ENCODE measurements at regions not wholly inside any gene's neighbourhood (a gene's known extent, or its start where the extent isn't known, plus 50 kb on each side); places are given as distances from the start of the nearest gene placed in this dataset.
"Not testable (repeated sequence)": the region's sequence is repeated elsewhere in the genome, so short reads cannot be mapped to it uniquely, and the experiment has no call there.

DNA sequence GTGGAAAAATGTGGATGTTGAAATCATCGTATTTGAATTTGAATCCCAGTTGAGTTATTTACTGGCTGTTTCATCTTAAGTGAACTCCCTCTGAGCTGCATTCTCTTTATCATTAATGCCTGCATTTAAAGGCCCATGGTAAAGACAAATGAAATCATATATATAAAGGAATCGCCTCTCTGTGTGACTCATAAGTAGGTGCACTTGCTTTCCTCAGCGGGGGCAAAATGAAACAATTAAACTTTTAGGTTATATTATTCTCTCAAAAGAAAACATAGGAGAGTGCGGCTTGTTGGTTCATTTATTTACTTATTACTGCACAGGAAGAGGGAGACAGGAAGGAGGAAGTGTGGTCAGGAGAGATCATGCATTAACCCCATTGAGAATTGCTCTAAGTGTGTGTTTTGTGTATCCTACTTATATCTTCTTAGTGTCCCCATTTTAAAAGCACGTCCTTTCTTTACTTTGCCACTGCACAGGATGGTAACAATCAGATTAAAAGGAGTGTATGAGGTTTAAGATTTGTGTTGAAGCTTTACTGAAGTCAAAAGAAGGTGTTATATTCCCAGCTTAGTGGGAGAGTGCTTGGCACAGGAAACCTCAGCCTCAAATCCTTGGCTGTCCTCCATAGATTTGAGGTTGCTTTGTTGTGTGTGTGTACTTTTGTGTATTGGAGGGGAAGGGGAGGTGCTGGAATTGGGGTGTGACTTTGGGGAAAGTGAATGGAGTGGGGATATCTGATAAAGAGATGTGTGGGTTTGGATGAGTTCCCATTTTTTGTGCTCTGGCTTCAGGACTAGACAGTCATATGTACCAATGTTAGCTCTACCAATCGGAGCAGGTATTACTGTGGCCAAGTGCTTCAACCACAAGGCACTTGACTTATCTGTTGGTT is 595.8 kb upstream of the NR2F2 start:
- no peak for DNase-seq

DNA sequence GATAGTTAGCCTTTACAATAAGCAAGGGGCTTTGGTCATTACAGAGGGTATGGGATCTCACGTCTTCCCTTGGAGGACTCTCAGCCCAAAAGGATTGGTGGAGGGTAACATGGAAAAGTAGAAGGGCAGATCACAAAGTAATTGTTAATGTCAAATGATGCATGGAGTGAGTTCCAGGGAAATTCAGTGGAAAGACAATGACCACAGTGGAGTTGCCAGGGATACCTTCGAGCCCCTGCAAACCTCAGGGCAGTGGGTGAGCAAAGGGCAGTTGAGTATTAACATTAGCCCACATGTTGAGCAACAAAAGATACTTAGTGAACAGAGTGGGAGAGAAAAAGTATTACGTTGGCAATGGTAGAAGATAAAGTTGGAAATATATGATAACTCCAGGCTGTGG is 593.4 kb upstream of the NR2F2 start:
- DNase-seq = no peak

DNA sequence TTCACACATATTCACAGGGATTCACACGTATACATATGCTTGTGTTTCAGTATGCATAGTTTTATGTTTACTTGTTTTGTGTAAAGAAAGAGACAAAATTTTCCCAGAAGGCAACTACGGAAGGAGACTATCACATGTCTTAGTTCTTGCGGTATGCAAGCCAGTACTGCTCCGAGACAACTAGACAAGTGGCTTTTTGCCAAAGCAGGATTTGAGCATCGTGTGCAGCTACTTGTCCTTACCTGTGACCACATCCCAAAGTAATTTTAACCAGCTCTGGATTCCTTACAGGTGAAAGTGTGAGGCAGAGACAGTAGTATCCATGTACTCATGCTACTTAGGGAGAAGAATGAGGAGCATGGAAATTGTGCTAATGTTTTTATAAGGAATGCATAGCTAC is 591.4 kb upstream of the NR2F2 start:
- DNase-seq = no peak

DNA sequence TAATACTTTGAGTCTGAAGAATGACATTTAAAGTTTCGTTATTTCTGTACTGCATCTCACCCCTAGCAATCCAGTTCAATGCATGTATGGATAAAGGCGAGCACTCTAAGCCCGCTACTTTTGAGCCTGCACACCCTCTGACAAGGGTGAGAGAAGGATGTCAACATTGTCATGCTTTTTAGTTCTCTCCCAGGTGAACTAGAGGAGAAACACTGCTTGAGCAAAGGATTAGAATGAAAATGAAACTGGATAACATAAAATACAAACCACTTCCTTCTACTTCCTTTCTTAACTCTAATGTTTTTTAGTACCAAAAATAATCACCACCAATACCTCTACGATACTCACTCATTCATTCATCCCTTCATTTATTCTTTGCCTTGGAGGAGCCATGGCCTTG is 588.7 kb upstream of the NR2F2 start:
- DNase-seq = no peak

DNA sequence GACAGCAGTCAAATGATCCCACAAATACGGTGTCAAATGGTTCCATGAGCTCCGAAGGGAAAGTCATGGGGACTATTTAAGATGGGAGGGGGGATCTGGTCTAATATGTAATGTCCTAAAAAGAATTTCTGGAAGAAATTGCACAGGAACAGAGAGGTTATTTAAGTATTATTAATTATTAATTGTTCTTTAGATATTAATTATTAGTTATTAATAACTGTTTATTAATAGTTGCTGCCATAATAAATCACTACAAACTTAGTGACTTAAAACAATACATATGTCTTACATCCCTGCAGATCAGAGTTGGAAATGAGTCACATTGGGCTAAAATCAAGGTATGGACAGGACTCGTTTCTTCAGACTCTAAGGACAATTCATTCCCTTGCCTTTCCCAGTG is 588.2 kb upstream of the NR2F2 start:
- DNase-seq = no peak

DNA sequence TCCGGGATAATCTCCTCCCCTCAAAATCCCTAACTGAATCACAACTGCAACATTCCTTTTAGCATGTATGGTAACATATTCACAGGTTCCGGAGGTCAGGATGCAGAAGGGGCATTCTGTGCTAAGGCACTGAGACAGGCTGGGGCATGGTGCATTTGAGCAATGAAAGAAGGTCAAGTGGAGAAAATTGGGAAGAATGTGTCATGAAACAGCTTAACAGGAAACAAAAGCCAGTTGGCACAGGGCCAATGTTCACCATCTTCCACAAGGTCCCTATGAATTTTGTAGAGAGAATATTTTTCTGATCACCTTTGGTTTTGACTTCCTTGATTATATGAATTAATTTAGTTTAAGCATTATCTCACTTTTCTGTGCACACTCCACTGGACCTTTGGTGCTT is 587.7 kb upstream of the NR2F2 start:
- DNase-seq = no peak

DNA sequence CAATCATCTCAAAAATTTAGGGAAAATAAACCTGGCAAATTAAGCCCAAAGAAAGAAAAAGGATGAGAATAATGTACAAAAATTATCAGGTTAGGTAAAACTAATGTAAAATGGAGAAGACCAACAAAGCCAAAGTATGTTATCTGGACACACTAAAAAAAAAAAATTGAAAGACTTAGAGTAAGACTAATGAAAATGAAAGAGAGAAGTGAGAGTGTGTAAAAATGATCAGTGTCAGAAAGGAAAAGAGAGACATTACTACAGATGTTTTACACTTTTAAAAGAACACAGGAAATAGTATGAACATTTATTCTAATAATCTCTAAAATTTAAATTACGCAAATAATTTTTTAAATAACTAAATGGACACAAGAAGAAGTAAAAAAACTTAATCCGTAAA is 573.3 kb upstream of the NR2F2 start:
- DNase-seq = no peak

DNA sequence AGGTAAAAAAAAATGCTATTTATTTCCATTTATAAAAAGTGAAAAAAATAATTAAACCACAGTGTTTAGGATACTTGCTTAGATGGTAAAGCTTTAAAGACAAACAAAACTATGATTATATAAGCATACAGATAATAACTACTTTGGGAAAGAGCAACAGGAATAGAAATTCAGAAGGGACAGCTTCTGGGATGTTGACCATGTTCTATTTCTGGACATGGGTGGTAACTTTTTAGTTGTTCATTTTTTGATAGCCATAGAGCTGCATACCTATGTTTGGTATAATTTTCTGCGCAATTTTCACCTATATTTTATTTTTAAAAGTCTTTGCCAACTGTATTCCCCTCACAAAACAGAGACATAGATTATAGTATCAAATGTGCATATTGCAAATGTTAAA is 572.0 kb upstream of the NR2F2 start:
- no peak for DNase-seq

DNA sequence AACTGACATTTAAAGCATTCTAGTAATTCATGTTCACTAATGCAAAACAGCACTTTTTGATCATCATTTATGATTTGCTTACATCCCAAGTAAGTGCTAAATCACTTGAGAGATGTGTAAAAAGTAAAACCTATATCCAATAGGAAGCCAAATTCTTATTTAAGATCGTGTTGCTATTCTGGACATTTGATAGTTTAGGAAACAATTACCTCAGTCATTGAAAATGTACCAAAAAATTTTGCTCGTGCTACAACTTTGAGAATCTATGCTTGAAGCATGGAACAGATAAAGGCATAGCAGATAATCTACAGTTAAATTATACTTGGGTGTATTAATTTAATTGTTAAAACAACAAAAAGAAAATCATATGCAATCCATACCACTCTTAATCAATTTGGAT is 571.6 kb upstream of the NR2F2 start:
- no peak for DNase-seq

DNA sequence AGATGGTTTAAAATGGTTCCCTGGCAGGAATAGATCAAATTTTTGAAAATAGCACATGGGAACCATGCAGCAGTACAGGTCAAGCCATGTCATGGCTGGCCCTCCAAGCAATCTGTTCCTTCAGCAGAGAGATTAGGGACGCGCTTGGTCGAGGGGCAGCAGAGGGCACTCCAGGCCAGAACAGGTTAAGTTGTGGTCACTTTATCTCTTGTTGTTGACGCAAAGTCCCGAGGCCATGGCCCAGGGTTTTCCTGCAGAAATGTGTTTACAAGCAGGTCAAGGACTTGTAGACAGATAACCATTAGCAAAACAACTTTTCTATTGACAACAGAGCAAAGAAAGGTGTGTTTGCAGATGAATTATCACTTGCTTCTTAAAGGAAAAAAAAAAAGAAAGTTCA is 570.0 kb upstream of the NR2F2 start:
- DNase-seq = no peak

DNA sequence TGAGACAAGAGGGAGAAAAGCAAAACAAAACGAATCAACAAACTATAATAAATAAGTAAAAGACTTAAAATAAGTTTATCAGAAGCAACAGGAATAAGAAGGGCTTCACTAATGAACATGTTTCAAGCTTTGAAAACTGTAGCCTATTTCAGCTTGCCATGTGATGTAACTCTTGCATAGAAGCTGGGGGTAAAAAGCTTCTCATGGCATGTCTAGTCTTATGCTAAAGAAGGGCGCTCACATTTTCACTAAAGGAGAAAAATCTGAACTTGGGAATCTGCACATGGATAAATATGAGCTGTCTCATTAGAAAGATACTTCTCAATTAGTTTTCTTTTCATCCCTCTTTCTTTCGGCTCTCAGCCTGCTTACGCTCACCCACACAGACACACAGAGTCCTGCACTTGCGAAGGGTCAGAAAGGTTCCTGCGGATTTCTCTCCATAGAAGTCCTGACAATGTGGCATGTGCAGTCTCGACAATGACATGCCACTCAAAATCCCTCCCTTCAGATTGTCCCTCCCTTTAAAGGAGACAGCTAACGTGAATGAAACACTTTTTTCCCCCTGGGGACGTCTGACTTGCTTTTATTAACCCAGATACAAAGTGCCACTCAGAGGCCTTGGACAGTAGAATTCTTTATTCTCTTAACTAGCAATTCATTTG is 568.9 kb upstream of the NR2F2 start:
- DNase-seq = no peak

DNA sequence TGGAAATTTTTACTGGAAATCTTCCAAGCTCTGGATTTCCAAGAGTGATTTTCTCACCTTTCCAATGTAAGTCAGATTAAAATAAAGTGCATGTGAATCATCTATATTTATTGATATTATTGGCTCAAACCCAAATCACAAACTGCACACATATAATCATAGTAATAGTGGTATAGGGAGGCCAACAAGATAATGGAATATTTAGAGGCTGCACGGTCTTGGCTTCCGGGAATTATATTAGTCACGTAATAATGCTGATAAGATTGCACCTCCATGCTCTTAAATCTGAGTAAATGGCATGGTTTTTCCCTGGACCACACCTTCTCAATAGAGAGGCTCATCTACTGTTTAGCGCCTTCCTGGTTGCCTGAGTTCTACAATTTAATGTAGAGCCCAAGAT is 567.1 kb upstream of the NR2F2 start:
- DNase-seq = no peak

DNA sequence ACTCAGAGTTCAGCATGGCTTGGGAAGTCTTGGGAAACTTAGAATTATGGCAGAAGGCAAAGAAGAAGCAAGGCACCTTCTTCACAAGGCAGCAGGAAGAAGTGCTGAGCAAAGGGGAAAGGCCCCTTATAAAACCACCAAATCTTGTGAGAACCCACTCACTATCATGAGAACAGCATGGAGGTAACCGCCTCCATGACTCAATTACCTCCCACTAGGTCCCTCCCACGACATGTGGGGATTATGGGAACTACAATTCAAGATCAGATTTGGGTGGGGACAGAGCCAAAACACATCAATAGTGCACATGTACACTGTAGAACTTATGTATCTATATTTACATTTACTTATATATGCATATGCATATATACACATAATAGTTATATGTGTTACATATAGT is 565.3 kb upstream of the NR2F2 start:
- DNase-seq = no peak

DNA sequence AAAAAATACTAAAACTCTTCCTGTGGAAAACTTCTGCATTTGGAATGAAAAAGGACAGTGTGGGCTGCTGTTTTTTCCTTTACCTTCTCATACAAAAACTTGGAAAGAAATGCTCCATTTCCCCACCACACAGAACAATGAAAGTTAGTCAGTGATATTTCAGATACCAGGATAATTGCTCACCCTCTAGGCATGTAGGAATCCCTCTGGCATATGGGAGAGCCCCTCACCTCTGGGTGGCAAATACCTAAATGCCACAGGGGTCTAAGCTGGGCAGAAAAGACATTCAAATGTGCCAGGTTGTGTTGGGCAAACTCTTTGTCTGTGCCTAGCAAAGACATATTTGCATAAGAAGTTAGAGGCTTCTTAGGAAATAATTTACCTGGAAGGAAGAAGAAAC is 560.3 kb upstream of the NR2F2 start:
- DNase-seq = no peak

DNA sequence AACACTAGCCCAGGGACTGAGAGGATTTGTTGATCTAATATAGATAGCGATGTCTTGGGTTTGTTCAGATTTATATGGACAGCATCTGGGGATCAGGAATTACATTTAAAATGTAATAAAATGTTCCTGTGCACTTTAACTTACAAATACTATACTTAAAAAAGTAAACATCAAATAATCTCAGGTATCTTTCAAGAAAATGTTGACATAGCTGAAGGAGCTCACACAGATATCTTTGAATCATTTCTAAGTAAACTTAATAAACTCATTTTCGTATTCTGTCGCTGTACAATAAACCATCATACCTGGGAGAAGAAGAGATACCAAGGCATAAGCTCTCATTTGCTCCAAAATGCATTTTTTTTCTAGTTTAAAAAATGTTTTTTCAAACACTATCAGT is 557.5 kb upstream of the NR2F2 start:
- DNase-seq = no peak

DNA sequence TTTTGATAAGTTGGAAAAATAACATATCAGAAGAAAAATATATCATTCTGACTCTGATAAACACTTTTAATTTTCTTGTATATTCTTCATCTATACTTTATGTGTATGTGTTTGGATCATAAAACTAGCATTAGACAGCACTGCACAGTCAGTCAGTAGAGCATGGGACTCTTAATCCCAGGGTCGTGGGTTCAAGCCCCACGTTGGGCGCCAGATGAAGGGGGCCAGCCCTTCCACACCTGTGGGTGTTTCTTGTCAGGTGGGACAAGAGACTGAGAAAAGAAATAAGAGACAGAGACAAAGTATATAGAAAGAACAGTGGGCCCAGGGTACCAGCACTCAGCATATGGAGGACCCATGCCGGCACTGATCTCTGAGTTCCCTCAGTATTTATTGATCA is 546.0 kb upstream of the NR2F2 start:
- no peak for DNase-seq

DNA sequence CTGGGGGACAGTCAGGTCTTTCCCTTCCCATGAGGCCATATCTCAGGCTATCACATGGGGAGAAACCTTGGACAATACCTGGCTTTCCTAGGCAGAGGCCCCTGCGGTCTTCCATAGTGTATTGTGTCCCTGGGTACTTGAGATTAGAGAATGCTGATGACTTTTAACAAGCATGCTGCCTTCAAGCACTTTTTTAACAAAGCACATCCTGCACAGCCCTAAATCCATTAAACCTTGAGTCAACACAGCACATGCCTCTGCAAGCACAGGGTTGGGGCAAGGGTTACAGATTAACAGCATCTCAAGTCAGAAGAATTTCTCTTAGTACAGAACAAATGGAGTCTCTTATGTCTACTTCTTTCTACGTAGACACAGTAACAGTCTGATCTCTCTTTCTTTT is 545.2 kb upstream of the NR2F2 start:
- DNase-seq = not testable (repeated sequence)

DNA sequence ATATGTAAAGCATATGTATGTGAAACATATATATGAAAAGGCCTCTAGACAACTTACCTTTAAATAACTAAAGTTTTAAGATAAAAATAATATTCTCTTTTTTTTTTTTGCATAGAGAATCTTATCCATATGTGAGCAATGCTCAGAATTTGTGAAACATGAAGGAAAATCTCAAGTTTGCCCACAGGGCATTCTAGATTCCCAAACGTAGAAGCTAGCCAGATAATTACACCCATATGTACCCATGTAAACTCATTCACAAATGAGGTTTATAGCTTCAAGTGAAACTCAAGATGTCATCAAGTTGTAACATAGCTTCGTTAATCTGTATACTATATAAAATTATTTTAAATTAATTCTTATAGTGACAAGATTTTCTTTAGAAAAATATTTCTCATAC is 537.3 kb upstream of the NR2F2 start:
- DNase-seq = no peak

DNA sequence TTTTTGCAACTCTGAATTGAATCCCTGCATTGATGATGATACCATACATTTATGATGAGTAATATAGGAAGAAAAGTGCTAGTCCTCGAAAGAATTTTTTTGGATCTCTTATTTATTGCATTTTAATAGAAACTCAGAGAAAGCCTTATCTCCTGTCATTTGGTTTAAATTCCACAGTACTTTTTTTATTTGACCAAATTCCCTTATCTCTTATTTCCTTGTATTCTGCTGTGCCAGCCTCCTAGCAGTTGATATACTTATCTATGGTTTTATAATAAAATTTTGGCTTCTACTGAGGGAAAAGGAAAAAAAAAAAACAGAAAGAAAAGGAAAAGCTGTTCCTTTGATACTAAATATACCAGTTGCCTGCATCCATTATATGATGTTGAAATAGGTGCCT is 535.1 kb upstream of the NR2F2 start:
- DNase-seq = no peak

DNA sequence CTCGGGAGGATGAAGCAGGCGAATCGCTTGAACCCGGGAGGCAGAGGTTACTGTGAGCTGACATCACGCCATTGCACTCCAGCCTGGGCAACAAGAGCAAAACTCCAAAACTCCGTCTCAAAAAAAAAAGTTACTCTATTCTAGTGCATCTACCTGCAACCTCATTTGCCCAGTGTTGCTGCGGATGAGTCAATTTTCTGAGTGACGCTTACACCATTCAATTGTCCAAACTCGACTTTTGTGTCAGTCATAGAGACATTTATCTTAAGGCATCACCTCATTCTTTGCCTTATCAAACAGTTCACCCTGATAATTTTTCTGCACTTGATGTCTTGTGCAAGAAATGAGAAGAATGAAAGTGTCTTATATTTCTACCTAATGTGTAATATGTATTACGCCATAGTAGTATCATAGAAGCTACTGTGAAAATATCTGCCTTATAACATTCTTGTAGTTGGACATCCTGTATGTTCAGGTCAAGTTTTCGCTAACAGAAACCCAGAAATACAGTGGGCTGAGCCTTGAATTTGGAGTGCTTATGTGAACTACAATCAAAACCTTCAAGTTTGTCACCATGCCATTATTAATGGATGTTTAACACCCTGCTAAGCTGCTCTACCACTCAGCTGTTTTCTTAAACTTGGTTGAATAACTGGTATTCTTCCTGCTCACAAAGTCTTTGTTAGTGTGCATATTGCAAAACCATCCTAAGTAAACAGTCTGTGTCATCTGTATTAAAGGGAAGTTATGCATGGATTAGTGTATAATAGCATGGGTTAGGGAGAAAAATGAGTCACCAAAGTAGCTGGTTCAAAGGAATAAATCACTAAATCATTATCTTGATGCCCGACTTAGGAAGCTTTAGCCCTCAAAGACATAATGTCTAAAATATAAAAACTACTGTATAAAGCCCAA is 531.0 kb upstream of the NR2F2 start:
- no peak for DNase-seq

DNA sequence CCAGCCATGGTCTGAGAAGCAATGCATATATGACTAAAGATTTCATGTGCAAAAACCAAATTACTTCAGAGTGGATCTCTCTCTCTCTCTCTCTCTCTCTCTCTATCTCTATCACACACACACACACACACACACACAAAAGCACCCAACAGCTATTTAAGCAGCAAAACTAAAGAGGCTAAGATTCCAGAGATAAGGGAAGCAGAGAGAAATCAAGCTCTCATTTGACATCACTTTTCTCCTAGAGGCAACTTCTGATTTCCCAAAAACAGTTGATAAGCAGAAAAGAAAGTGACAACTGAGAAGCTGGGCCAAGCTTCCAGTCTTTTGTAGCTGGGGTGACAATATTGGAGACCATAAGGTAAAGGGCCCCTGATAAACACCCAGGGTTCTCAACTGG is 526.0 kb upstream of the NR2F2 start:
- DNase-seq = no peak

DNA sequence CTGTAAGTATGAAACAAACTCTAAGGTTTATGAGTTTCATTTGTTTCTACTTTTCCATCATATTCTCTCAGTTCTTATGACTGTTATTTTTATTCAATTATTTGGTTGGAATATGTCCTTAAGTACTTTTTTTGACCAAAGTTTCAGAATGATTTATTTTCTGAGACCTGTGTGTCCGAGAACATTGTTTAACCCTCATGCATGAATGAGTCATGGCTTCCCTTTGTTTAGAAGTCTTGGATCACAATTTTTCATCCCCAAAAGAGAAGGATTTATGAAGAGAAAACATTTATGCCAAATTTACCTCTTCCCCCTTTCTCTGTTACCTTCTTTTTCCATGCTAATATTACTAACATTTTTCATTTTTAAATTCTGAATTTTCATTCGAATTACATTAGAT is 518.0 kb upstream of the NR2F2 start:
- DNase-seq = no peak

DNA sequence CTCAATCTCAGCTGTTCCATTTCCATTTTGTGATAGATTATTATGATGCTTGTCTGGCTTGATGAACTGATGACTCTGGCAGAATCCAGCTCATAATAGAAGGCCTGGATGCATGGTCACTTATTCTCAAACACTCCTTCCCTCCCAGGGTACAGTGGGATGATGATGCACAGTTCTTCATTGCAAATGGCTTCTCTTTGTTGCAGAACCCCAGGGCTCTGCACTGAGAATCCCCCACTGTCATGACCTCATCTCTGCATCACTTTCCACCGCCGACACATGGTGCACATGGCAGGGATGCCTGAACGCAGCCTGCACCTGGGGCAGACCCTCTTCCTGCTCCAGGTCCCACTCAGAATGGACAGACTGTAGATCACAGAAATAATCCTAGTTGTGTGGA is 515.6 kb upstream of the NR2F2 start:
- DNase-seq = no peak

DNA sequence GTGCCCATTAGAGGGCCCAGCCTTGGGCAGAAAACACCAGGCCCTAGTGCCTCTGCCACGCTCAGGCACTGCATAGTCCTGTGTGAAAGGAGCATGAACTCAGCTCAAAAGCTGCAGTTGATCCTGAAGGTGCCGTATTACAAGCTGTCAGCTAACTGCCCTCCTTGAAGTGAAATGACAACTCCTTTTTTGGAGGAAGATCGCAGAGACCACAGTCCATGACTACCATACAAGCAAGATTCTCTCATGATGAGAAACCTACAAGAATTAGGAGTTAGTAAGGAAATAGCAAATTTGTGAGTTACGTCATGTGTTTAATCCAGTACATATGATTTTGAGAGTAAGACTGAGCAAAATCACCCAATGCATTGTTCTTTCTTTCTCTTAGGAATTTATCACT is 513.9 kb upstream of the NR2F2 start:
- DNase-seq = no peak

Data from activated effector memory CD4-positive, alpha-beta T cell treated with anti-CD3 and anti-CD28 coated beads, Interleukin-2, amount 50 U/mL, for 16 hours (primary cell).